Brain microvascular endothelial cell (primary cell): ENCODE measurements at regions not wholly inside any gene's neighbourhood (a gene's known extent, or its start where the extent isn't known, plus 50 kb on each side); places are given as distances from the start of the nearest gene placed in this dataset.

Source experiments
- DNase-seq: peaks from one replicate; pipeline ENCODE4 v3.0.0-alpha.2; 2020
- H3K27ac ChIP-seq: fragments of 250-450 bp; sonication (Bioruptor Pico); 2 replicates; pipeline ENCODE4 v1.5.1; 2020; ENCODE audit warnings: mild to moderate bottlenecking, moderate library complexity
- H3K27me3 ChIP-seq: fragments of 250-450 bp; sonication (Bioruptor Pico); replicated peaks from 2 replicates; pipeline ENCODE4 v1.5.1; 2020; ENCODE audit warnings: mild to moderate bottlenecking
- H3K36me3 ChIP-seq: fragments of 250-450 bp; sonication (Bioruptor Pico); replicated peaks from 2 replicates; pipeline ENCODE4 v1.5.1; 2020; ENCODE audit warnings: mild to moderate bottlenecking
- H3K4me3 ChIP-seq: 2 replicates; pipeline ENCODE4 v1.5.1; 2011; ENCODE audit warnings: low read depth, mild to moderate bottlenecking, control low read depth, low read length, moderate library complexity
- in situ Hi-C: cut with HindIII; loops from 2 replicates; pipeline ENCODE4 v1.10.0; 2017; ENCODE audit warnings: low sequenced_read_pairs, low pct_ligation_motif_present
- TF ChIP-seq, protein P1 (sequence below): IDR thresholded peaks from 2 replicates; pipeline ENCODE4 v1.5.1; 2011; ENCODE audit warnings: low read depth, mild to moderate bottlenecking, moderate library complexity, low read length, control low read depth, inconsistent platforms; ENCODE audit errors: missing control alignments

DNA sequence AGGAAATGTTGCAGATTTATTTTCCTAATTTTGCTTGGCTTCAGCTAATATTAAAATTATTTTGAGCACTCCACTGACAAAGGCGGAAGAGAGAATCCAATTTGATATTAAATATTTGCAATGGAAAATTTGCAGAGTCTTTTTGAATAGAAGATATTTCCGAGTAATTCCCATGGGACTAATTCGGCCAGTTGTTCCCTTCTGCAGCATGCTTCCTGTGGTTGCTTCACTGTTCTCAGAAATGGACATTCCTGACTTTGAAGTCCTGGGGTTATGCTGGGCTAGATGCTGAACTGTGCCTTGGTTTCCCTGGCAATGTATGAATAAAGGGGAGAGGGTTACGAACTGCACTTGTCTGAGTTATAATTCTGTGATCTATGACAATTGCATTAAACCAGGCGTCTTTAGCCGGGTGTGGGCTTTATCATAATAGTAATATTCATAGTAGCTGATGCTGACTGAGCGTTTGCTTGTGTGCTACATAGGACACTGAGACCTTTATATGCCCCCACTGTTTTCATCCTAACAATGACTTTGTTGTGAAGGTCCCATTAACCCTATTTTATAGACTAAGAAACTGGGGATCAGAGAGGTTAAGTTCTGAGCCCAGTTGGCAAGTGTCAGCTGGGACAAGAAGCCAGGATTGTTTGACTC lies 114.5 kb upstream of the SPRY4 start:
- in situ Hi-C loops, result no loop called here
- Histone ChIP-seq H3K4me3 (no peak overlapping the region), H3K36me3 (no peaks in the 10 kb centered on the region), H3K27ac (no peak overlapping the region), H3K27me3 (no peaks in the 10 kb centered on the region)
- TF ChIP-seq, protein P1, sequence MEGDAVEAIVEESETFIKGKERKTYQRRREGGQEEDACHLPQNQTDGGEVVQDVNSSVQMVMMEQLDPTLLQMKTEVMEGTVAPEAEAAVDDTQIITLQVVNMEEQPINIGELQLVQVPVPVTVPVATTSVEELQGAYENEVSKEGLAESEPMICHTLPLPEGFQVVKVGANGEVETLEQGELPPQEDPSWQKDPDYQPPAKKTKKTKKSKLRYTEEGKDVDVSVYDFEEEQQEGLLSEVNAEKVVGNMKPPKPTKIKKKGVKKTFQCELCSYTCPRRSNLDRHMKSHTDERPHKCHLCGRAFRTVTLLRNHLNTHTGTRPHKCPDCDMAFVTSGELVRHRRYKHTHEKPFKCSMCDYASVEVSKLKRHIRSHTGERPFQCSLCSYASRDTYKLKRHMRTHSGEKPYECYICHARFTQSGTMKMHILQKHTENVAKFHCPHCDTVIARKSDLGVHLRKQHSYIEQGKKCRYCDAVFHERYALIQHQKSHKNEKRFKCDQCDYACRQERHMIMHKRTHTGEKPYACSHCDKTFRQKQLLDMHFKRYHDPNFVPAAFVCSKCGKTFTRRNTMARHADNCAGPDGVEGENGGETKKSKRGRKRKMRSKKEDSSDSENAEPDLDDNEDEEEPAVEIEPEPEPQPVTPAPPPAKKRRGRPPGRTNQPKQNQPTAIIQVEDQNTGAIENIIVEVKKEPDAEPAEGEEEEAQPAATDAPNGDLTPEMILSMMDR, result no peak
- DNase-seq, result peak; percentile 29

DNA sequence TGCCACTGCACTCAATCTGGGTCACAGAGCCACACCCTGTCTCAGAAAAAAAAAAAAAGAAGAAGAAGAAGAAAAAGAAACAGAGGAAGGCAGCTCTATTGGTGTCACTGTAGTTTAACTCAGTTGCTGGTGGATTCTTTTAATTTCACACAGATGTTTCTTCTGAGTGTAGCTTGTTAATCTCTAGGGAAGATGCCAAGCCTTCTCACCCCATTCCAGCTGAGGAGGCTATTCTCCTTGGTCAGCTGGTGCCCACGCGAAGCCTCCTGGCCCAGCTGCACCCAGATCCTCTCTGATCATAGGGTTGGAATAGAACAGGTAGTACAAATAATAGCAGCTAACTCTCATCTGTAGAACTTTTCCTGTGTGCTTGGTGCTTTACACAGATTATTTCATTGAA lies 113.8 kb upstream of the SPRY4 start:
- Histone ChIP-seq H3K27ac (no peak overlapping the region), H3K4me3 (no peak overlapping the region), H3K36me3 (no peaks in the 10 kb centered on the region), H3K27me3 (no peaks in the 10 kb centered on the region)
- no peak for DNase-seq
- in situ Hi-C loops, result no loop called here
- TF ChIP-seq, protein P1, result no peak

DNA sequence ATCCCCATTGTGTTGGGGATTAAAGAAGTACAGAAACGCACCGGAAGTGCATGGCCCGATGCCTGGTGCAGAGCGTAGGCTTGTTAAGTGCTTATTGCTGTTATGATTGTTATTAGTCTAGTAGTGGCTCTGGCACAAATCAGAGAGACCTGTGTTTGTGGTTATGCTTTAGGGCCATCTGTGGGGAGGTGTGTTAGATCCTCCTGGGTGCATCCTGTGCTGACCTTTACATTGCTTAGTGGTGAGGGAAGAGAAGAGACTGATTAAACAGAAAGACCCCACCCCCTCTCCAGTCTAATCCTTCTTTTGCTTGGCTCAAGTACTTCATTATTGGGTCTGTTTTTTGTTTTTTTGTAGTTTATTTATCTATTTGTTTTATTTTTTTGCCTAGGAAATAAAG lies 112.7 kb upstream of the SPRY4 start:
- DNase-seq, result no peak
- Histone ChIP-seq H3K27ac (no peak overlapping the region), H3K4me3 (no peak overlapping the region), H3K36me3 (no peaks in the 10 kb centered on the region), H3K27me3 (no peaks in the 10 kb centered on the region)
- in situ Hi-C loops, result no loop called here
- TF ChIP-seq, protein P1, result no peak

DNA sequence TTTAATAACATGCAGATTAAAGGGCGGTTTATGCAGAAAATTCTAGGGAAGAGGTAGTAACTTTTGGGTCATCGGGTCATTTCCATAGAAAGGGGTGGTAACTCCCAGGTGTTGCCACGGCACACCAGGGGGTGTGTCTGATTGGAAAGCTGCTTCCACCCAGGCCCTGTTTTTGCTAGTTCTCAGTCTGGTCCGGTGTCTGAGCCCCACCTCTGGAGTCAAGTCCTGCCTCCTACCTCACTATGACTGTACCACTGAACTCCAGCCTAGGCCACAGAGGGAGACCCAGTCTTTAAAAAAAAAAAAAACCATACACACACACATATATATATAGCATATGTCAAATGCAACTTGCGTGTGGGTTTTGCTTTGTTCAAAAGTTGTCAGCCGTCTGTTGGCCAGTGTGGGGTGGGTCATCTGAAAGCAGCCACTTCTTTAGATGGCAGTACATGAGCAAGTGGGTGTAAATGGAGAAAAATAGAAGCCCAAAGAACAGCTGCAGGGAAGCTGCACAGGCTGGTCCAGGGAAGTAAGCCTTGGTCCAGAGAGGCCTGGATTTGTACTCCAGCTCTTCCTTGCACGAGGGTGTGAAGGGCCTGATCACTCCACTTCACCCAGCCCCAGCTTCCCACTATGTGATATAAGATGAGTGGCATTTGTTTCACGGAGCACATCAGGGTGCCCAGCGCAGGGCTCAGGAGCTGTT lies 110.7 kb upstream of the SPRY4 start:
- no peak for DNase-seq
- Histone ChIP-seq H3K4me3 (no peak overlapping the region), H3K27ac (no peak overlapping the region), H3K27me3 (no peaks in the 10 kb centered on the region), H3K36me3 (no peaks in the 10 kb centered on the region)
- TF ChIP-seq, protein P1, result no peak
- in situ Hi-C loops, result no loop called here

DNA sequence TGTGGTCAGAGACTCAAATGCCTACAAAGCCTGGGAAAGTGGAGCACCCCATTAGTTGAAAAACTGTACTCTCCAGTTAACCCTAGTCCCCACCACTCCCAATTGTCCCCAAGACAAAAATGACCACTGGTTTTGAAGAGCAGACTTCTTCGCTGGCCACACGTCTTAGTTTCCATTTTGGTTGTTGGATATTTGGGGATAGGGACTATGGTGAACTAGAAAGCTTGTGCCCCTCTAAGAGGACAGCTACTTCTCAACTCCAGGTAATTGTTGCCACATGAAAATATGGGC lies 109.4 kb upstream of the SPRY4 start:
- Histone ChIP-seq H3K27ac (peak overlapping the region; percentile 67), H3K27me3 (no peaks in the 10 kb centered on the region), H3K4me3 (no peak overlapping the region), H3K36me3 (no peaks in the 10 kb centered on the region)
- in situ Hi-C loops, result no loop called here
- DNase-seq, result no peak
- TF ChIP-seq, protein P1, result no peak
